ENCODE measurements at regions not wholly inside any gene's neighbourhood (a gene's known extent, or its start where the extent isn't known, plus 50 kb on each side); places are given as distances from the start of the nearest gene placed in this dataset.

DNA sequence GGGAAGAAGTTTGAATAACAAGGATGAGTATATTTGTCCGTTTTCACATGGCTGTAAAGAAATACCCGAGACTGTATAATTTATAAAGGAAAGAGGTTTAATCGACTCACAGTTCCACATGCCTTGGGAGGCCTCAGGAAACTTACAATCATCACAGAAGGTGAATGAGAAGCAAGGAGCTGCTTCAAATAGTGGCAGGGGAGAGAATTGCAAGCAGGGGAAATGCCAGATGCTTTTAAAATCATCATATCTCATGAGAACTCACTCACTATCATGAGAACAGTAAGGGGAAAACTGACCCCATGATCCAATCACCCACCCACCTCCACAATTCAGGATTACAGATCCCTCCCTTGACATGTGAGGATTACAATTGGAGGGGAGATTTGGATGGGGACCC, 212.8 kb upstream of the CDH8 start:
- DNase-seq, result no peak

DNA sequence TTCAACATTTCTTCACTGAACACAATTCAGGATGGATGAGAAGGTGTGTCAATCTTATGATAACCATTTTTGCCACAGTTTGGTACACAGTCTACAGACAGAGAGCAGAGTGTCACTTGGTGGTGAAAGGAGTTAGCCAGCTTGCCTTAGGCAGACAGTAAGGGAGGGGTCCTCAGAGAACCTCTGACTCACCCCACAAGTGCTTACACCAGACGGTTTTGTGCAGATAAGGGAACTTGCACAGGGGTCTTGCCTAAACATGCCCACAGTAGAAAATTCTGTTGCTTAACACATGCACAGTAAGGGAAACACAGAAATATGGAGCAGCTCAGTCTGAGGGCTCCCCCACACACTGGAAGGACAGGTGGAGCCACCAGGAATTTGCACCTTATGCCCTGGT, 204.5 kb upstream of the CDH8 start:
- DNase-seq, result no peak

DNA sequence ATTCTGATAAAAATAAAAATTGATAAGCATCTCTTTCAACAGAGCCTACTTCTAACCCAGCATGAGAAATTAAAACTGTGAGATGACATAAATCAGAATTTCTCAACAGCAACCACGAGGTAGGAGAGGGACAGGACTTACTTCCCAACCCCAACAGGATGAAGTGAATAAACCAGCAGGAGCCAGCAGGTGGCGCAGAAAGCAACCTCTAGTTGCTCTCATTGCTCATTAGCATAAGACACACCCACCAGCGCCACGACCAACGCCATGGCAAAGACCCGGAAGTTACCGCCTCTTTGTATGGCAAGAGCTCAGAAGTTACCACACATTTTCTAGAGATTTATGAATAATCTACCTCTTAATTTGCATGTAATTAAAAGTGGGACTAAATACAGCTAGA, 189.4 kb upstream of the CDH8 start:
- DNase-seq, result peak; percentile 63 to 65 (median 65)

DNA sequence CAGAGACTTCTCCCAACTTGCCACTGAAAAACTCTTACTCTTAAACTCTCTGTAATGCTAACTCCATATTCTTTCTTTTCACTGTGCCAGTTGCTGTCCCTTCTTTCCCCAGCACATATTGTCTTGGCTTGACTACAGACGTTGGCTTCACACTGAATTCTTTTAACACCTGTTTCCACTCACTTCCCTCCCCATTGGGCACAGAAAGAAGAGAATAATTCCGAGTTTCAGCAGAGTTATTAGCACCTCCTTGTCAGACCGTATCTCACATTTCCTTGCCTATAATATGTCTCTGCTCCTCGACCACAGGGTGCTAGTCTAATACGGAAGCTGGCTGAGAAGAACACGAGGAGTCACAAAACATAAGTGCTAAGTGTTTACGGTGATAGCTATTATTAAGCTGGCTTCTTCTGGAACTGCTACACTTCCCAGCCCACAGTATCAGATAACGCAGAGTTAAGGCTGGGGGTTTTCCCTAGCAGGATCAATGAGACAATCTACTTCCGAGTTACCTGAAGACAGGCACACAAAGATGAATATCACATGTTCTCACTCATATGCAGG, 188.5 kb upstream of the CDH8 start:
- DNase-seq, result no peak

DNA sequence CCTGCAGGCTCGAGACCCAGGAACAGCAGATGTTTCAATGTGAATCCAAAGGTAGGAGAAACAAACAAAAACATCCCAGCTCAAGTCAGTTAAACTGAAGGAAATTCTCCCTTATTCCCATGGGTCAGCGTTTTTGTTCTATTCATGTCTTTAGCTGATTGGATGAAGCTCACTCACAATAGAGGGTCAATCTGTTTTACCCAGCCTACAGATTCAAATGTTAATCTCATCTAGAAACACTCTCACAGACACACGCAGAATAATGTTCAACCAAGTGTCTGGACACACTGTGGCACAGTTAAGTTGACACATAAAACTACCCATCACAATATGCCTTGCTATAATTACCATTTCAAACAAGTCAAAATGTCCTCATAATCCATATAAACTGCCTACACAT, 180.6 kb upstream of the CDH8 start:
- DNase-seq, result no peak

DNA sequence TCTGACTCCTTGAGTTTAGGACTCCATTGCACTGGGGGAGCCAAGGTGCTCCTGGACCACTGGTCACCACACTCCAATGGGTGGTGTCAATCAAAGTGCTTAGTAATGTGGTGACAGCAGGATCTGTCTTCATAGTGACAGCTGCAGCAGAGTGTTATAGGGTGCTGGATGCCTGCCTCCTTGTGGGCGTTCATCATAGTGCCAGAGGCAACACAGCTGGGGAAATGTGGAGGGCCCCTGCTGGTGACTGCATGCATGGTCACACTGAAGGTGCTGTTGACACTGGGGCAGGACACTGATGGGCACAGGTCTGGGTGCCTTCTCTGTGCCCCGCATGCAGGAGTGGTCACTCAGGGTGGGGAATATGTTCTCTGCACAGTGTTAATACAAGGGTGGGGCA, 177.5 kb upstream of the CDH8 start:
- DNase-seq, result peak in 1 of 3 donors; percentile 0

DNA sequence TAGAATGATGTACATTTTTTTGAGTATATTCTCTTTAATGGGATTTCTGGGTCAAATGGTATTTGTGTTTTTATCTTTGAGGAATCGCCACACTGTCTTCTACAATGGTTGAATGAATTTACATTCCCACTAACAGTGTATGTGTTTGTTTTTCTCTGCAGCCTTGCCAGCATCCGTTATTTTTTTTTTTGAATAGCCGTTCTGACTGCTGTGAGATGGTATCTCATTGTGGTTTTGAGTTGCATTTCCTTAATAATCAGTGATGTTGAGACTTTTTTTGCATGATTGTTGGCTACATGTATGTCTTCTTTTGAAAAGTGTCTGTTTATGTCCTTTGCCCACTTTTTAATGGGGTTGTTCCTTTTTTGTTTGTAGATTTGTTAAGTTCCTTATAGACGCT, 172.7 kb upstream of the CDH8 start:
- no peak for DNase-seq

DNA sequence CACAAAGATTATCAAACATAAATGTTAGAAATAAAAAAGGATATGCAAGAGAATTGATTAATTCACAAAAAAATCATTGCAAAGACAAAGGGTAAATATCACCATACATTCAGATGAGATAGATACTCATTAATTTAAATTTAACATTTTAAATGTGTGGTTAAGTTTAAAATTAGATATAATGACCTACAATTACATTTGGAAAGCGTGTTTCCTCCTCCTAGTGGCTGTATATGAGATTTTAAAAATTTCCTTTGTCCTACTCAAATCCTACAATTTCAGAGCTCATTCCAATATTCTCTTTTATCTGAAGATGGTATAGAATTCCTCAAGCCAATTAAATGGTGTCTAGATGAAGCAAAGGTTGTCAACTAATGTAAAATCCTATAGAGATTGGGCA, 169.2 kb upstream of the CDH8 start:
- no peak for DNase-seq

DNA sequence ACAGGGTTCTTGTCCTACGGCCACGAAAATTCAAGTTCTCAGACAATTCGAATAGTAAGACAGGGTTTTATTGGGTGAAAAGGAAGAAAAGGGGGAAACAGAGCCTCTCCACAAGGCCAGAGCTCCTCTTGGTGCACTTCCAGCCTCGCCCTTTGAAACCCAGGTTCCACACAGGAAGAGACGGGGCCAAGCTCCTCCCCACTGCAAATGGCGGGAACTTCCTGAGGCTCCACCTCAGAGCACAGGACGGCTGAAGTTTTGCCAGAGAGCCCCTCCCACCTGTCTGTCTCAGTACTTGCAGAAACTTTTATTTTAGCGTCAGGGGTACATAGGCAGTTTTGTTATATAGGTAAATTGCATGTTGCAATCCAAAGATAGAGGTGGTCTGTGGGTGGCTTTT, 165.7 kb upstream of the CDH8 start:
- no peak for DNase-seq

DNA sequence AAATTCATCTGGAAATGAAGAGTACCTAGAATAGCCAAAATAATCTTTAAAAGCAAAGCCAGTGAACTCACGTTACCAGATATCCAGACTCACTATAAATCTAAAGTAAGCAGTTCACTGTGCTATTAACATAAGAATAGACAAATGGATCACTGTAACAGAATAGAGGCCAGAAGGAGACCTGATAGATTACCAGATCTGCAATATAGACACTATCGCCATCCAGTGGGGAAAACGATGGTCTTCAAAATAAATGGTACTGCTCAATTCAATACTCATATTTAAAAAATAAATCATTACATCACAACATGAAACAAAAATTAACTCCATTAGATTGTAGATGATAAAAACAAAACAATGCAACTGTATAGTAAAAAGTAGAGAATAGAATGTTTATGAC, 158.6 kb upstream of the CDH8 start:
- DNase-seq, result no peak

DNA sequence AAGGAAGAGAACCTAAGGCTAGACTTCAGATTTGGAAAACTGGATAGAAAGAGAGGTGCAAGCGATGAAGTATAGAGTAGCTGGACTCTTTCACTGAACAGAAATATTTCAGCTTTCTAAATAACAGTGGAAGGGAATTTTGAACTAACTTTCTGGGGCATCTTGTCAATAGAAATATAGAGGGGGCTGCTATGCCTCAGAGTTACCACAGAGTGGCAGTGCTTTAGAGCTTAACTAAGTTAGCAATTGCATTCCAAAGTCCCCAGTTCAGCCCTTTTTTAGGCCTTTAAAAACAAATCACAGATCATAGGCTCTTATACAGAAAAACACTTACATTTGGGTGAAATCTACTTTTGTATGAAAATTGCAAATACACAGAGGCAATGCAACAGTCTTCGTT, 154.2 kb upstream of the CDH8 start:
- peak in 1 of 3 donors; percentile 2 for DNase-seq

DNA sequence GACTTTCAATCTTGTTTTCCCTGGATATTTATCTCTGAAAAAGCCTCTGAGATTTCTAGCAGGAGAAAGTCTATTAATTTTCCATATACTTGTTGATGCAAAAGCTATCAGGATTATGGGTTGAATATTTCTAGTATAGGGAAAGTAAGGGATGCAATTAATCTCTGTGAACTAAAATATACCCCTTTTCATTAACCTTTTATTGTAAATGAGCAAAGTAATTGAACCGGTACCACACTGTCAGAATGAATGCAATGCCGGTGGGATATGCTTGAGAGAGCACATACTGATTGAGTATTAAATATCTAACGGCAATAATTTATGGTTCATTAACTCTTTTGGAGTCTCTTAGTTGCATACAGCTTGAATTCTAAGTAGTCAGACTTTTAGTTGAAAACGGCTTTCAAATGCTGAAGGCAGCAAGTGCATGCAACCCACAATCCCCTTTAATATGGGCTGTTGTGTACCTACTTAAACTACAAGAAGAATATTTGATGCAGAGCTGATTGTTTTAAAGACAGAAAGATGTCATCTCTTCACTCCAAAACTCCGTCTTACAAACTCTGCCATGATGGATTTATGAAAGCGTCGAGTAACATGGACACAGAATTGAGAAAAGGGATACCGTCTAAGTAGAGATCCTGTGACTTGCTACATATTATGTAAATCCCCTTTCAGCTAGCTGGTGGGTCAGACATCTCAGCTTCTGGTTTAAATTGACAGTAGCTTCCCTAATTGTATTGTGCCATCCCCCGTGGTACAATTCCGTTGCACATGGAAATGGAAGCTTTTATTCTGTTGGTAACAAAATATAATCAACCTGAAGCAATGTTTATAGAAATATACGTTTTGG, 141.3 kb upstream of the CDH8 start:
- no peak for DNase-seq

DNA sequence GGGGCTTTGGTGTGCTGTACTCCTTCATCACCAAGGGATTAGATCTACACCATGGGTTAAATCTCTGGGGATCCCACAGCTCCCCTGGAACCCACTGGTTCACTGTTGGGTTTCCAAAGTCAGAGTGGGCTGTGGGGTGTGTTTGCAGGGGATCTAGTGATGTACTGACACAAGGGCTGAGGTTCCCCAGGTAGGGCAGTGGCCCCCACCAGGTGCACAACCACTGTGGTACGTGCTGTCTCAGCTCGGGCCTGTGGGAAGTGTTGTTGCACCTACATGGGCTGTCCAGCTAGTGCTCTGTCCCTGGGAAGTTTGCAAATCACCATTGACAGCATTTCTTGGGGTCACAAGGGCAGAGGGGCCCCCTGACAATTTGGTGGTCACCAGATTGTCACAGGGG, 134.4 kb upstream of the CDH8 start:
- no peak for DNase-seq

DNA sequence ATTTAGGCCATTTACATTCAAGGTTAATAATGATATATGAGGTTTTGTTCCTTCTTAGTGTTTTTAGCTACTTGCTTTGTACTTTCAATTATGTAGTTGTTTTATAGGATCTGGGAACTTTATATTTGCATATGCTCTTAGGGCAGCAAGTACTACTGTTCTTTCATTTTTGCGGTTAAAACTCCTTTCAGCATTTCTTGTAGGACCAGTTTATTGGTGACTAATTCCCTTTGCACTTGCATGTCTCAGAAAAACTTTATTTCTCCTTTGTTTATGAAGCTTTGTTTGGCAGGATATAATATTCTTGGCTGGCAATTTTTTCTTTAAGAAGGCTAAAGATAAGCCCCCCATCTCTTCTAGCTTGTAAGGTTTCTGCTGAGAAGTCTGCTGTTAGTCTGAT, 131.3 kb upstream of the CDH8 start:
- no peak for DNase-seq

DNA sequence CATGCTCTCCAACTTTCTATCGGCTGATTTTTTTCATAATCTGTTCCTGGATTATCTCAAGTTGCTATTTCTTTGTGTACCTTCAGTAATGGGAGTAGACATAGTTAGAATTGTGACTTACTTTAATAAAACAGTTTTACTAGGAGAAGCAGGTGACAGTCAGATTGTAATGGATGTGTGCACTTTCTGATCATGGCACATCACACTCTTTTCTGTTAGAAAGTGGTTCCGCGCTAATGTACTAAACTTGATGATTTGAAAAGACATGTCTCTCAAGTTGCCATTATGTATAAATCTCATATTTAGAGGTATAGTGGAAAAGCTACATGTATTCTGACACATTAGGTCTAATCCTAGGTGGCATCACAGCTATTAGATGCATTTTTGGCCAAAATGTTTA, 121.3 kb upstream of the CDH8 start:
- DNase-seq, result no peak

DNA sequence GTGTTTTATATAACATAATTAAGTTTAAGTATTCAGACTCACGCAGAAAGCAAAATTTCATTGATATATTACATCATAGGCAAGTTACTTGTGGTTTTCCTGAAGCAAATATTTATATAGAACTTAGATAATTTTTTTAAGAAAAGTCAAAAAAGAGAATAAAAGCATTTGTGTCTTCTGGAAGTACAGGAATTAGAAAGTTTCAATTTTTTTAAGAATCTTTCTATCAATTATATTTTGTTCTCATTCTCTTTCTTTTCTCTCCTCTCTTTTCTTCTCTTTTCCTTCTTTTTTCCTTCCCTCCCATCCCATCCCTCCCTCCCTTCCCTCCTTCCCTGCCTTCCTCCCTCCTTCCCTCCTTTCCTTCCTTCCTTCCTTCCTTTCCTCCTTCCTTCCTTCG, 120.7 kb upstream of the CDH8 start:
- DNase-seq, result no peak

DNA sequence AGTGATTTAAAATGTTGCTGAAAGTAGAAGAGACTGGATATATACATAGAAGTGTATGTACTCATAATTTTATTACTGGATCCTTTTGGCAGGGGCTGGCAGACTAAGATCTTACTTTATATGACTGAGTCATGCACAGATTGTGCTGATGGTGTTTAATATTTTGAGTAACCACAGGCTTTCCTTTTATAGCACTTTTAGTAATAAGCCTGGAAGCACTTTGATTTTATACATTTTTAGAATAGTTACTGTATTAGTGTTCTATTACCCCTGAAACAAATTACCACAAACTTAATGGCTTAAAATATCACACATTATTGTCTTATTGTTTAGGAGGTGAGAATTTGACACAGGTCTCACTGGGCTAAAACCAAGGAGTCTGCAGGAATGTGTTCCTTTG, 113.4 kb upstream of the CDH8 start:
- no peak for DNase-seq

DNA sequence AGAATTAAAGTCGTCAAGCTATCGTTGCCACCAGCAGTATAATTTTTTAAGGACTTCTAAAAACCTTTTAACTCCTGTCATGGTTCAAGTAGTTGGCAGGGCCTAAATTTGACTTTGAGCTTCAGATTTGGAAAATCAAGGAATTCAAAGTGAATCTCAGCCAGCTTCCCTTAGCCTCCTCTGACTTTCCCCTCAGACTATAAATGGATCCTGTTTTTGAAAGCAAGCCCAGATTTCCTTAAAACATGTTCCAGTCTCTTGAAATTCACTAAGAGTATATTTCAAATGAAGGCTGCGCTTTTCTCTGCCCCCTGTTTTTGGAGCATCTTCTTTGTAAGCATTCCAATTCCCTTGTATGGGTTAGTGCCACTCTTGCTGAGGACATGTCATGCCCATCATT, 101.8 kb upstream of the CDH8 start:
- DNase-seq, result no peak

DNA sequence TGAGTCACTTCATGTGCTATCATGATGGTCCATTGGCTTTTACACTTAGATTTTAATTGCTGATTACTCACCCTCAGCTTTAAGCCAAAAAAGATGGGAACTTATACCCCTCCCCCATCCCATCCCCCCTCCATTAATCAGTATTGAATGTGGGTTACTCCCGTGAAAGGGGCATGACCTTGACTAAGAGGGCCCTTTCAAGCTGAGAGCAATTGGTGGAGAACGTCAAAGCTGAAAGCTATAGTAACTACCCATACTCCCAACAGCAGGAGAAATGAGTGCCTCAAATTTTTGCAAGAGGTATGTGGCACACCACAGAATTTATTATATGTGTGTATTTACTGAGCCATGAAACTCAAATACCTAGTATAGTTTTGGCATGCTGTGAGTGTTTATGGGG, 99.7 kb upstream of the CDH8 start:
- no peak for DNase-seq

DNA sequence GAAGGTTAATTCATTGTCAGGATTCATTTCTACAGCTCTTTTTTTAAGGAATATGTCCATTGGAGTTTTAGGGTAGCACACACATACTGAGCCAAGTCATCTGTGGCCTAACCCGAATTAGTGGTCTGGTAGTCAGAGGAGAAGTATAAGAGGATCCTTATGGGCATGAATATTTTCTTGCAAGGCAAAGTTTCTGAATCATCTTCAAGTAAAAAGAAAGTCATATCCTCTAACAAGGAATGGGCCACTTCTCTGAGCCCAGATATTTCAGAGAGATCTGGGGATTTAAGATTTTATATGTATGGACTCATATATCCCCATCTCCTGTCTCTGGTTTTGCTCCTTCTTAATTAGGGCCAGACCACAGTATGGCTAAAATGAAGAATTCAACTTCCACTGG, 99.2 kb upstream of the CDH8 start:
- no peak for DNase-seq

DNA sequence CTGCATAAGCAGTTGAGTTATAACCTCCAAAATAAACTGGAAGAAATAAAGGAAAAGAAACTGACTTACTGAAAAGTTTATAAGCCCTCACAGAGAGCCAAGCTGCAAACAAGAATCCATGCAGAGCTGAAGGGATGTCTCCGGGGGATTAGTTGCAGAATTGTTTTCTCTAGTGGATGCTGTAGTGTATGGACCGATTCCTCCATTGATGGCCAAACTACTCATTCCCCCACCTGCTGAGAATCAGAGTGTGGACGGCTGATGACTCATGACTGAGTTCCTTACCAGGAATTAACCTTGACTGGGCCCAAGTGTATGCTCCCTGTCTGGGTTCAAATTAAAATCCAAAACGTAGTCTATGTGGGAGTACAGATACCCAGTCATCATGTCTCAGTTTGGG, 93.9 kb upstream of the CDH8 start:
- DNase-seq, result no peak

DNA sequence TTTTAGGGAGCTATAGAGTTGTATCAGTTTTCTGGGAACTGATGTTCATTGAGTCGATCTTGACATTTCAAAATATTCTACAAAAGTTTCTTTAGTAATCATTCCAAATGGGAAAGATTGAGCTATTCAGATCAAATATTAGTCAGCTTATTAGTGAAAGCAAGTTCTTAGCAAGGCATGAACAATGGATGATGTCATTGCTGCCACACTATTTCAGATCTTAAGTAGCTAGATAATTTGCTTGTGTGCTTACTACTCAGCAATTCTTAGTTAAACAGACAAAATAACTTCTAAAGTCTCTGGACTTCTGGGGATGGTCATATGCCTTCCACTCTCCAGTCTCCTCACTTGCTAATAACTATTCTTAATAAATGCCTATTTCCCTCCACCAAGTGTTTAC, 69.0 kb upstream of the CDH8 start:
- no peak for DNase-seq

DNA sequence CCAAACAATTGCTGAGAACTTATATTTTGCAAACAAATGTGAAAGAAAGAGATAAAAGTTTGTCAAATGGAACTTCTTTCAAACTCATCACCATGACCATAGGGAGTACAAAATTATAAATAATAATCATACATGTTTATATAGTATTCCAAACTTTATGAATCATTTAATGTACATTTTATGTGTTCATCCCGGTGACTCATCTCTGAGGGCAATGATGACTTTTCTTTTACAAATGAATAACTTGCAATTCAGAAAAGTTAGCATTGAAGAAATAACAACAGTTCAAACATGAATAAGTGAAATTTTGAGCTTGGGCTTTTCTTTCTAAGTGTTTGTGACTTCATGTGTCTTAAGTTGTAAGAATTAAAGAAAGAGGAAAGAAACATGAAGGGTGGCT, 66.3 kb upstream of the CDH8 start:
- no peak for DNase-seq

DNA sequence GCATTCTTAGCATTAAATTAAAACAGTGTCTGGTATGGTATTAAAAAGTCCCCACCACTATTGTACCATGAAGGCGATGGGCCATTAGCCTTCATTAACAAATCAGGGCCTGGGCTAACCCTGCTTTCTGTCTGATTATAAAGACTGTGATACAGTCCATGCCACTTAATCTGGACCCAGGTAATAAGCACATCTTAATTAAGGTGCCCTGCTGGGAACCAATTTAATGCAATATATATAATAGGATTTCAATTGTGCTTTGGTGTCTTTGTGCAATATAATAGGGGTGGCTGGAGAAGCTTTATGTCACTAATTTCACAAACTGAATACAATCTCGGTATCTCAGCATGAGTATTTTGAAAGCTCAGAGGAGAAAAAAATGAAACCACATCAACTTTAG, 64.4 kb upstream of the CDH8 start:
- no peak for DNase-seq

DNA sequence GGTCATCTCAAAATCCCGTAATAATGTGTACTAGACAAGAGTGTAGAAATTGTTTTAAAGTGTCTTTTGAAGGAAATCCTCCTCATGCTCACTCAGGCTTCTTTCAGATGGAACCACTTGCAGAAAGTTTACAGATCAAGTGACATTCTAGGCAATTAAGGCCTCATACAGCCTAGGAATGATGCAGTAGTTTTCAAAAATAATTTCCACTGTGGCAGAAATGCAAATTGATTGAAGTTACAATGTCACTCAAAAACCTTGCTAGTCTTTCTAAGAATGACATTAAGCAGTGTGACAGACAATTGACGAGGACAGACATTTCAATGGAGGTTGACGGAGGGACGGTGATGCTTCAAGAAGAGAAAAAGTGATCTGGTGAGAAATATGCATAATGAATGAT, 53.5 kb upstream of the CDH8 start:
- no peak for DNase-seq

All from suppressor macrophage treated with lipopolysaccharide for 1 hour (primary cell).